Glomerular visceral epithelial cell (primary cell): ENCODE measurements at regions not wholly inside any gene's neighbourhood (a gene's known extent, or its start where the extent isn't known, plus 50 kb on each side); places are given as distances from the start of the nearest gene placed in this dataset.
A peak's percentile ranks its signal among the peaks of the same experiment; 100 is the strongest.
"Not testable (repeated sequence)": the region's sequence is repeated elsewhere in the genome, so short reads cannot be mapped to it uniquely, and the experiment has no call there.

Source experiments
- DNase-seq: peaks from one replicate; pipeline ENCODE4 v3.0.0-alpha.2; 2016; ENCODE audit errors: extremely low spot score

GRCh38 chr1:47661040-47661439, 223.2 kb downstream of the FOXD2 start:
- DNase-seq, result no peak

- no peak for DNase-seq
Observed at GRCh38 chr1:47662068-47662467, 224.2 kb downstream of the FOXD2 start.

GRCh38 chr1:47663286-47663685, 225.4 kb downstream of the FOXD2 start:
- DNase-seq, result peak; percentile 33

GRCh38 chr1:47664356-47664755, 226.5 kb downstream of the FOXD2 start:
- no peak for DNase-seq

- not testable (repeated sequence) for DNase-seq
Observed at GRCh38 chr1:47664896-47665295, 227.1 kb downstream of the FOXD2 start.

GRCh38 chr1:47669081-47669585, 231.3 kb downstream of the FOXD2 start:
- no peak for DNase-seq

- DNase-seq, result no peak
Observed at GRCh38 chr1:47672622-47673021, 234.8 kb downstream of the FOXD2 start.

GRCh38 chr1:47674189-47674588, 236.3 kb downstream of the FOXD2 start:
- no peak for DNase-seq

GRCh38 chr1:47675047-47675675, 237.3 kb downstream of the FOXD2 start:
- DNase-seq, result no peak

GRCh38 chr1:47675721-47676120, 237.9 kb downstream of the FOXD2 start:
- DNase-seq, result no peak

- no peak for DNase-seq
Observed at GRCh38 chr1:47676311-47677054, 238.6 kb downstream of the FOXD2 start.

GRCh38 chr1:47677241-47677940, 239.5 kb downstream of the FOXD2 start:
- no peak for DNase-seq

GRCh38 chr1:47678464-47678980, 240.7 kb downstream of the FOXD2 start:
- no peak for DNase-seq

- DNase-seq, result no peak
Observed at GRCh38 chr1:47679301-47679791, 241.5 kb downstream of the FOXD2 start.

- DNase-seq, result no peak
Observed at GRCh38 chr1:47679826-47680225, 242.0 kb downstream of the FOXD2 start.

- DNase-seq, result no peak
Observed at GRCh38 chr1:47680815-47681475, 243.1 kb downstream of the FOXD2 start.

GRCh38 chr1:47681735-47682134, 243.9 kb downstream of the FOXD2 start:
- DNase-seq, result no peak

- no peak for DNase-seq
Observed at GRCh38 chr1:47682198-47682597, 244.4 kb downstream of the FOXD2 start.

- DNase-seq, result no peak
Observed at GRCh38 chr1:47682786-47683350, 245.0 kb downstream of the FOXD2 start.

GRCh38 chr1:47683401-47683800, 245.6 kb downstream of the FOXD2 start:
- DNase-seq, result no peak

- DNase-seq, result no peak
Observed at GRCh38 chr1:47684518-47684917, 246.7 kb downstream of the FOXD2 start.
